GM23338 (cell line): ENCODE measurements at regions not wholly inside any gene's neighbourhood (a gene's known extent, or its start where the extent isn't known, plus 50 kb on each side); places are given as distances from the start of the nearest gene placed in this dataset.
A peak's percentile ranks its signal among the peaks of the same experiment; 100 is the strongest.

Source experiments
- ATAC-seq: fragments of 200-7000 bp; cut with Tn5 transposase; 3 replicates; pipeline ENCODE4 v1.9.1; 2020
- DNase-seq: peaks from one replicate; pipeline ENCODE4 v3.0.0-alpha.2; 2015; ENCODE audit warnings: low spot score
- H2AFZ ChIP-seq: fragments of 200-600 bp; sonication (generic); 2 replicates; pipeline ENCODE4 v1.8.0; 2016; ENCODE audit warnings: antibody characterized with exemption, mild to moderate bottlenecking, moderate library complexity
- H3F3A ChIP-seq: fragments of 200-600 bp; sonication (generic); replicated peaks from 2 replicates; pipeline ENCODE4 v1.8.0; 2017; ENCODE audit warnings: antibody characterized with exemption, mixed run types, low read depth
- H3K27ac ChIP-seq: fragments of 200-600 bp; sonication (generic); 2 replicates; pipeline ENCODE4 v1.6.1; 2016; ENCODE audit warnings: low read depth
- H3K27me3 ChIP-seq: fragments of 200-600 bp; sonication (generic); 2 replicates; pipeline ENCODE4 v1.8.0; 2016; ENCODE audit warnings: mild to moderate bottlenecking, mixed run types, moderate library complexity; ENCODE audit not compliant: insufficient read depth
- H3K36me3 ChIP-seq: fragments of 200-600 bp; sonication (generic); 2 replicates; pipeline ENCODE4 v1.8.0; 2016; ENCODE audit warnings: mild to moderate bottlenecking; ENCODE audit not compliant: insufficient read depth
- H3K4me1 ChIP-seq: fragments of 200-600 bp; sonication (generic); 2 replicates; pipeline ENCODE4 v1.8.0; 2016; ENCODE audit warnings: mild to moderate bottlenecking, moderate library complexity; ENCODE audit not compliant: insufficient read depth
- H3K4me2 ChIP-seq: fragments of 200-600 bp; sonication (generic); 2 replicates; pipeline ENCODE4 v1.7.1; 2017; ENCODE audit warnings: mixed run types
- H3K4me3 ChIP-seq: fragments of 200-600 bp; sonication (generic); 2 replicates; pipeline ENCODE4 v1.6.1; 2016; ENCODE audit warnings: mixed run types
- H3K79me2 ChIP-seq: fragments of 200-600 bp; sonication (generic); replicated peaks from 2 replicates; pipeline ENCODE4 v1.8.0; 2017; ENCODE audit warnings: mild to moderate bottlenecking; ENCODE audit not compliant: insufficient read depth
- H3K9me2 ChIP-seq: fragments of 200-600 bp; sonication (generic); 2 replicates; pipeline ENCODE4 v1.8.0; 2017; ENCODE audit not compliant: insufficient read depth
- H4K20me1 ChIP-seq: fragments of 200-600 bp; sonication (generic); replicated peaks from 2 replicates; pipeline ENCODE4 v1.8.0; 2017; ENCODE audit warnings: mild to moderate bottlenecking; ENCODE audit not compliant: insufficient read depth
- H3K27ac Mint-ChIP-seq: 2 replicates; pipeline ENCODE4 v1.8.0; 2020; ENCODE audit warnings: inconsistent platforms, mild to moderate bottlenecking, moderate library complexity, mixed read lengths
- H3K27me3 Mint-ChIP-seq: 3 replicates; pipeline ENCODE4 v1.8.0; 2022; ENCODE audit warnings: low read depth, mild to moderate bottlenecking, moderate library complexity, mixed read lengths, inconsistent platforms; ENCODE audit not compliant: insufficient read depth, poor library complexity
- H3K36me3 Mint-ChIP-seq: 3 replicates; pipeline ENCODE4 v1.8.0; 2021; ENCODE audit warnings: low read depth, mild to moderate bottlenecking, inconsistent platforms, moderate library complexity, mixed read lengths
- H3K4me1 Mint-ChIP-seq: 3 replicates; pipeline ENCODE4 v1.8.0; 2020; ENCODE audit warnings: mild to moderate bottlenecking, inconsistent platforms, mixed read lengths
- H3K4me3 Mint-ChIP-seq: 3 replicates; pipeline ENCODE4 v1.8.0; 2021; ENCODE audit warnings: moderate library complexity, mild to moderate bottlenecking, inconsistent platforms, mixed read lengths
- H3K9me3 Mint-ChIP-seq: 3 replicates; pipeline ENCODE4 v1.8.0; 2020; ENCODE audit warnings: moderate library complexity, mild to moderate bottlenecking, inconsistent platforms, mixed read lengths
- CREB1 ChIP-seq: fragments of 250-450 bp; sonication (Bioruptor Pico); IDR thresholded peaks from 2 replicates; pipeline ENCODE4 v1.5.0; 2020; ENCODE audit warnings: low read depth, mild to moderate bottlenecking, moderate library complexity
- JUNB ChIP-seq: IDR thresholded peaks from one replicate; pipeline ENCODE4 v1.6.1; 2016; ENCODE audit warnings: antibody characterized with exemption; ENCODE audit not compliant: unreplicated experiment
- TF ChIP-seq, protein P1 (sequence below): fragments of 250-450 bp; sonication (Bioruptor Pico); IDR thresholded peaks from 2 replicates; pipeline ENCODE4 v1.5.0; 2020; ENCODE audit warnings: mild to moderate bottlenecking, moderate library complexity
- TF ChIP-seq, protein P2 (sequence below): IDR thresholded peaks from one replicate; pipeline ENCODE4 v1.6.1; 2018; ENCODE audit warnings: antibody characterized with exemption; ENCODE audit not compliant: unreplicated experiment
- TF ChIP-seq, protein P3 (sequence below), 2 experiments: fragments of 200-600 bp in 1 of 2; sonication (generic) in 1 of 2; conservative IDR thresholded peaks; 2 replicates each; pipeline versions ENCODE4 v1.5.1 to v1.6.1; 2016 to 2017; ENCODE audit warnings: antibody characterized with exemption in 2 of 2, low read depth in 2 of 2, mild to moderate bottlenecking in 2 of 2, moderate library complexity in 1 of 2

DNA sequence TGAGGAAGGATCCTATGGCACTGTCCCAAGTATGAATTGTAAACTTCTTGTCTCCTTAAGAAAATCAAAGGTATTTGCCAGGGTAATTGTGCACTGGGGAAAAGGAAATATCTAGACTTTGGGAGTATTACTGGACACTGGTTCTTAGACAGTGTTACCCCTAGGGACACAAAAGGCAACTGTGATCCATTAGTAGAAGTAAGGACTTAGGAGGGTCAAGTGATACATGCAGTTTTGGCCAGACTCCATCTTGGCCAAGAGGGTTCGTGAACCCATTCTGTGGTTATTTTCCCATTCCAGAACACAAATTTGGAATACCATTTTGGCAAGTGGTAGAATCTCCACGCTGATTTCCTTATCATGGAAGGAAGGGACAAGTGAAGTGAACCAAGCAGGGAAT is 98.1 kb downstream of the TM2D1 start (continued):
- TF ChIP-seq, protein P1, sequence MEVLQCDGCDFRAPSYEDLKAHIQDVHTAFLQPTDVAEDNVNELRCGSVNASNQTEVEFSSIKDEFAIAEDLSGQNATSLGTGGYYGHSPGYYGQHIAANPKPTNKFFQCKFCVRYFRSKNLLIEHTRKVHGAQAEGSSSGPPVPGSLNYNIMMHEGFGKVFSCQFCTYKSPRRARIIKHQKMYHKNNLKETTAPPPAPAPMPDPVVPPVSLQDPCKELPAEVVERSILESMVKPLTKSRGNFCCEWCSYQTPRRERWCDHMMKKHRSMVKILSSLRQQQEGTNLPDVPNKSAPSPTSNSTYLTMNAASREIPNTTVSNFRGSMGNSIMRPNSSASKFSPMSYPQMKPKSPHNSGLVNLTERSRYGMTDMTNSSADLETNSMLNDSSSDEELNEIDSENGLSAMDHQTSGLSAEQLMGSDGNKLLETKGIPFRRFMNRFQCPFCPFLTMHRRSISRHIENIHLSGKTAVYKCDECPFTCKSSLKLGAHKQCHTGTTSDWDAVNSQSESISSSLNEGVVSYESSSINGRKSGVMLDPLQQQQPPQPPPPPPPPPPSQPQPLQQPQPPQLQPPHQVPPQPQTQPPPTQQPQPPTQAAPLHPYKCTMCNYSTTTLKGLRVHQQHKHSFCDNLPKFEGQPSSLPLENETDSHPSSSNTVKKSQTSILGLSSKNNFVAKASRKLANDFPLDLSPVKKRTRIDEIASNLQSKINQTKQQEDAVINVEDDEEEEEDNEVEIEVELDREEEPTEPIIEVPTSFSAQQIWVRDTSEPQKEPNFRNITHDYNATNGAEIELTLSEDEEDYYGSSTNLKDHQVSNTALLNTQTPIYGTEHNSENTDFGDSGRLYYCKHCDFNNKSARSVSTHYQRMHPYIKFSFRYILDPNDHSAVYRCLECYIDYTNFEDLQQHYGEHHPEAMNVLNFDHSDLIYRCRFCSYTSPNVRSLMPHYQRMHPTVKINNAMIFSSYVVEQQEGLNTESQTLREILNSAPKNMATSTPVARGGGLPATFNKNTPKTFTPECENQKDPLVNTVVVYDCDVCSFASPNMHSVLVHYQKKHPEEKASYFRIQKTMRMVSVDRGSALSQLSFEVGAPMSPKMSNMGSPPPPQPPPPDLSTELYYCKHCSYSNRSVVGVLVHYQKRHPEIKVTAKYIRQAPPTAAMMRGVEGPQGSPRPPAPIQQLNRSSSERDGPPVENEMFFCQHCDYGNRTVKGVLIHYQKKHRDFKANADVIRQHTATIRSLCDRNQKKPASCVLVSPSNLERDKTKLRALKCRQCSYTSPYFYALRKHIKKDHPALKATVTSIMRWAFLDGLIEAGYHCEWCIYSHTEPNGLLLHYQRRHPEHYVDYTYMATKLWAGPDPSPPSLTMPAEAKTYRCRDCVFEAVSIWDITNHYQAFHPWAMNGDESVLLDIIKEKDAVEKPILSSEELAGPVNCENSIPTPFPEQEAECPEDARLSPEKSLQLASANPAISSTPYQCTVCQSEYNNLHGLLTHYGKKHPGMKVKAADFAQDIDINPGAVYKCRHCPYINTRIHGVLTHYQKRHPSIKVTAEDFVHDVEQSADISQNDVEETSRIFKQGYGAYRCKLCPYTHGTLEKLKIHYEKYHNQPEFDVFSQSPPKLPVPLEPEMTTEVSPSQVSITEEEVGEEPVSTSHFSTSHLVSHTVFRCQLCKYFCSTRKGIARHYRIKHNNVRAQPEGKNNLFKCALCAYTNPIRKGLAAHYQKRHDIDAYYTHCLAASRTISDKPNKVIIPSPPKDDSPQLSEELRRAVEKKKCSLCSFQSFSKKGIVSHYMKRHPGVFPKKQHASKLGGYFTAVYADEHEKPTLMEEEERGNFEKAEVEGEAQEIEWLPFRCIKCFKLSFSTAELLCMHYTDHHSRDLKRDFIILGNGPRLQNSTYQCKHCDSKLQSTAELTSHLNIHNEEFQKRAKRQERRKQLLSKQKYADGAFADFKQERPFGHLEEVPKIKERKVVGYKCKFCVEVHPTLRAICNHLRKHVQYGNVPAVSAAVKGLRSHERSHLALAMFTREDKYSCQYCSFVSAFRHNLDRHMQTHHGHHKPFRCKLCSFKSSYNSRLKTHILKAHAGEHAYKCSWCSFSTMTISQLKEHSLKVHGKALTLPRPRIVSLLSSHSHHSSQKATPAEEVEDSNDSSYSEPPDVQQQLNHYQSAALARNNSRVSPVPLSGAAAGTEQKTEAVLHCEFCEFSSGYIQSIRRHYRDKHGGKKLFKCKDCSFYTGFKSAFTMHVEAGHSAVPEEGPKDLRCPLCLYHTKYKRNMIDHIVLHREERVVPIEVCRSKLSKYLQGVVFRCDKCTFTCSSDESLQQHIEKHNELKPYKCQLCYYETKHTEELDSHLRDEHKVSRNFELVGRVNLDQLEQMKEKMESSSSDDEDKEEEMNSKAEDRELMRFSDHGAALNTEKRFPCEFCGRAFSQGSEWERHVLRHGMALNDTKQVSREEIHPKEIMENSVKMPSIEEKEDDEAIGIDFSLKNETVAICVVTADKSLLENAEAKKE (CRISPR knock-in tag), result no peak

DNA sequence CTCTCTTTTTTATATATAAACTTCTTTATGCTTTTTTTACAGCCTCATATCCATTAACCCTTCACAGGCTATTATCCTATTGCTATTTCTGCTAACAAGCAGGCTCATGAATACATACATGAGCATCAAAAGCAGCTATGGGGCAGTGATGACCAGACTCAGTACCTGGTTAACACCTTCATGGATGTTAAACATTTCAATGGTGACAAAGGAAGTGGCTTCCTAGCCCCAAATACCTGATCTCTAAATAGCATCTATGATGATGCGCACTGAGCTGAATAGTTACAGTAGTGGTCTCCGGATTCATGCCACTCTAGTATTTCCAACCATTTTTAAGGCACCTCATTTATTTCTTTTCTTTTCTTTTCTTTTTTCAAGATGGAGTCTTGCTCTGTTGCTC is 101.1 kb downstream of the TM2D1 start:
- no peak for TF ChIP-seq CREB1 (CRISPR knock-in tag)
- Histone ChIP-seq H3K27me3 (no peaks in the 10 kb centered on the region), H3K9me2 (no peaks in the 10 kb centered on the region), H3K27ac (no peak overlapping the region), H4K20me1 (no peaks in the 10 kb centered on the region), H3K4me1 (no peaks in the 10 kb centered on the region), H2AFZ (no peak overlapping the region), H3F3A (no peaks in the 10 kb centered on the region), H3K36me3 (no peaks in the 10 kb centered on the region), H3K4me2 (no peak overlapping the region), H3K79me2 (no peaks in the 10 kb centered on the region), H3K4me3 (no peak overlapping the region)
- Mint-ChIP-seq H3K4me1 (no peaks in the 10 kb centered on the region; the same call in 2 of the 3 replicates), H3K36me3 (no peaks in the 10 kb centered on the region), H3K27ac (no peak overlapping the region), H3K27me3 (peaks cover 3% of the 10 kb centered on the region), H3K9me3 (no peaks in the 10 kb centered on the region), H3K4me3 (no peak overlapping the region)
- DNase-seq (no peak), ATAC-seq (no peak)

DNA sequence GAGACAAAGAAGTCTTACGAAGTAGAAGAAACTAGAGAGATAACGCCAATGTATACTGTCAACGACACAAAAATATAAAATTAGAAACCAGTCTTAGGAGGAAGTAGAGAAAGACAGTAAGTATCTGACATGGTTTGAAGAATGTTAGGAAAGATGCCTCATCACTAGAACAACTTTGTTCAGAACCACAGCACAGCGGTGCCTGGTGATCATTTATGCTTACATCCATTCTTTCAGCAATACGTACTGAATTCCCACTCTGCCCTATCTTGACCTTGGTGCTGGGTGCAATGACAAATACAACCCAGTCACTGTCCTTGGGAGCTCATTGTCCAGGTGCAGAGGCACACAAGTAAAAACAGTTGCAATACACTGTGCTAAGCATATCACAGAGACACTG is 104.4 kb downstream of the TM2D1 start:
- Mint-ChIP-seq H3K4me1 (peaks cover 6% of the 10 kb centered on the region; the same call in 2 of the 3 replicates), H3K4me3 (no peak overlapping the region), H3K36me3 (no peaks in the 10 kb centered on the region), H3K27me3 (peaks cover 3% of the 10 kb centered on the region), H3K27ac (no peak overlapping the region), H3K9me3 (no peaks in the 10 kb centered on the region)
- Histone ChIP-seq H3K36me3 (no peaks in the 10 kb centered on the region), H3K4me2 (no peak overlapping the region), H3F3A (no peaks in the 10 kb centered on the region), H2AFZ (peak overlapping the region; percentile 47; the same call in 1 of the 2 replicates), H3K4me3 (no peak overlapping the region), H3K27me3 (no peaks in the 10 kb centered on the region), H4K20me1 (no peaks in the 10 kb centered on the region), H3K9me2 (no peaks in the 10 kb centered on the region), H3K4me1 (no peaks in the 10 kb centered on the region; the same call in 1 of the 2 replicates), H3K79me2 (no peaks in the 10 kb centered on the region), H3K27ac (no peak overlapping the region)
- no peak for DNase-seq
- ATAC-seq, result no peak
- TF ChIP-seq, protein P2, sequence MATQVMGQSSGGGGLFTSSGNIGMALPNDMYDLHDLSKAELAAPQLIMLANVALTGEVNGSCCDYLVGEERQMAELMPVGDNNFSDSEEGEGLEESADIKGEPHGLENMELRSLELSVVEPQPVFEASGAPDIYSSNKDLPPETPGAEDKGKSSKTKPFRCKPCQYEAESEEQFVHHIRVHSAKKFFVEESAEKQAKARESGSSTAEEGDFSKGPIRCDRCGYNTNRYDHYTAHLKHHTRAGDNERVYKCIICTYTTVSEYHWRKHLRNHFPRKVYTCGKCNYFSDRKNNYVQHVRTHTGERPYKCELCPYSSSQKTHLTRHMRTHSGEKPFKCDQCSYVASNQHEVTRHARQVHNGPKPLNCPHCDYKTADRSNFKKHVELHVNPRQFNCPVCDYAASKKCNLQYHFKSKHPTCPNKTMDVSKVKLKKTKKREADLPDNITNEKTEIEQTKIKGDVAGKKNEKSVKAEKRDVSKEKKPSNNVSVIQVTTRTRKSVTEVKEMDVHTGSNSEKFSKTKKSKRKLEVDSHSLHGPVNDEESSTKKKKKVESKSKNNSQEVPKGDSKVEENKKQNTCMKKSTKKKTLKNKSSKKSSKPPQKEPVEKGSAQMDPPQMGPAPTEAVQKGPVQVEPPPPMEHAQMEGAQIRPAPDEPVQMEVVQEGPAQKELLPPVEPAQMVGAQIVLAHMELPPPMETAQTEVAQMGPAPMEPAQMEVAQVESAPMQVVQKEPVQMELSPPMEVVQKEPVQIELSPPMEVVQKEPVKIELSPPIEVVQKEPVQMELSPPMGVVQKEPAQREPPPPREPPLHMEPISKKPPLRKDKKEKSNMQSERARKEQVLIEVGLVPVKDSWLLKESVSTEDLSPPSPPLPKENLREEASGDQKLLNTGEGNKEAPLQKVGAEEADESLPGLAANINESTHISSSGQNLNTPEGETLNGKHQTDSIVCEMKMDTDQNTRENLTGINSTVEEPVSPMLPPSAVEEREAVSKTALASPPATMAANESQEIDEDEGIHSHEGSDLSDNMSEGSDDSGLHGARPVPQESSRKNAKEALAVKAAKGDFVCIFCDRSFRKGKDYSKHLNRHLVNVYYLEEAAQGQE, result no peak
- TF ChIP-seq JUNB (no peak), CREB1 (CRISPR knock-in tag) (no peak)
- TF ChIP-seq, protein P3, sequence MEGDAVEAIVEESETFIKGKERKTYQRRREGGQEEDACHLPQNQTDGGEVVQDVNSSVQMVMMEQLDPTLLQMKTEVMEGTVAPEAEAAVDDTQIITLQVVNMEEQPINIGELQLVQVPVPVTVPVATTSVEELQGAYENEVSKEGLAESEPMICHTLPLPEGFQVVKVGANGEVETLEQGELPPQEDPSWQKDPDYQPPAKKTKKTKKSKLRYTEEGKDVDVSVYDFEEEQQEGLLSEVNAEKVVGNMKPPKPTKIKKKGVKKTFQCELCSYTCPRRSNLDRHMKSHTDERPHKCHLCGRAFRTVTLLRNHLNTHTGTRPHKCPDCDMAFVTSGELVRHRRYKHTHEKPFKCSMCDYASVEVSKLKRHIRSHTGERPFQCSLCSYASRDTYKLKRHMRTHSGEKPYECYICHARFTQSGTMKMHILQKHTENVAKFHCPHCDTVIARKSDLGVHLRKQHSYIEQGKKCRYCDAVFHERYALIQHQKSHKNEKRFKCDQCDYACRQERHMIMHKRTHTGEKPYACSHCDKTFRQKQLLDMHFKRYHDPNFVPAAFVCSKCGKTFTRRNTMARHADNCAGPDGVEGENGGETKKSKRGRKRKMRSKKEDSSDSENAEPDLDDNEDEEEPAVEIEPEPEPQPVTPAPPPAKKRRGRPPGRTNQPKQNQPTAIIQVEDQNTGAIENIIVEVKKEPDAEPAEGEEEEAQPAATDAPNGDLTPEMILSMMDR (conservative IDR thresholded peaks at IDR 0.05; ENCODE audit: low read depth in 2 of 2), result no peak
